GM23338 (cell line): ENCODE measurements at regions not wholly inside any gene's neighbourhood (a gene's known extent, or its start where the extent isn't known, plus 50 kb on each side); places are given as distances from the start of the nearest gene placed in this dataset.

Source experiments
- ATAC-seq: fragments of 200-7000 bp; cut with Tn5 transposase; 3 replicates; pipeline ENCODE4 v1.9.1; 2020
- DNase-seq: peaks from one replicate; pipeline ENCODE4 v3.0.0-alpha.2; 2015; ENCODE audit warnings: low spot score
- H2AFZ ChIP-seq: fragments of 200-600 bp; sonication (generic); 2 replicates; pipeline ENCODE4 v1.8.0; 2016; ENCODE audit warnings: antibody characterized with exemption, mild to moderate bottlenecking, moderate library complexity
- H3F3A ChIP-seq: fragments of 200-600 bp; sonication (generic); replicated peaks from 2 replicates; pipeline ENCODE4 v1.8.0; 2017; ENCODE audit warnings: antibody characterized with exemption, mixed run types, low read depth
- H3K27ac ChIP-seq: fragments of 200-600 bp; sonication (generic); 2 replicates; pipeline ENCODE4 v1.6.1; 2016; ENCODE audit warnings: low read depth
- H3K27me3 ChIP-seq: fragments of 200-600 bp; sonication (generic); 2 replicates; pipeline ENCODE4 v1.8.0; 2016; ENCODE audit warnings: mild to moderate bottlenecking, mixed run types, moderate library complexity; ENCODE audit not compliant: insufficient read depth
- H3K36me3 ChIP-seq: fragments of 200-600 bp; sonication (generic); 2 replicates; pipeline ENCODE4 v1.8.0; 2016; ENCODE audit warnings: mild to moderate bottlenecking; ENCODE audit not compliant: insufficient read depth
- H3K4me1 ChIP-seq: fragments of 200-600 bp; sonication (generic); 2 replicates; pipeline ENCODE4 v1.8.0; 2016; ENCODE audit warnings: mild to moderate bottlenecking, moderate library complexity; ENCODE audit not compliant: insufficient read depth
- H3K4me2 ChIP-seq: fragments of 200-600 bp; sonication (generic); 2 replicates; pipeline ENCODE4 v1.7.1; 2017; ENCODE audit warnings: mixed run types
- H3K4me3 ChIP-seq: fragments of 200-600 bp; sonication (generic); 2 replicates; pipeline ENCODE4 v1.6.1; 2016; ENCODE audit warnings: mixed run types
- H3K79me2 ChIP-seq: fragments of 200-600 bp; sonication (generic); replicated peaks from 2 replicates; pipeline ENCODE4 v1.8.0; 2017; ENCODE audit warnings: mild to moderate bottlenecking; ENCODE audit not compliant: insufficient read depth
- H3K9me2 ChIP-seq: fragments of 200-600 bp; sonication (generic); 2 replicates; pipeline ENCODE4 v1.8.0; 2017; ENCODE audit not compliant: insufficient read depth
- H4K20me1 ChIP-seq: fragments of 200-600 bp; sonication (generic); replicated peaks from 2 replicates; pipeline ENCODE4 v1.8.0; 2017; ENCODE audit warnings: mild to moderate bottlenecking; ENCODE audit not compliant: insufficient read depth
- H3K27ac Mint-ChIP-seq: 2 replicates; pipeline ENCODE4 v1.8.0; 2020; ENCODE audit warnings: inconsistent platforms, mild to moderate bottlenecking, moderate library complexity, mixed read lengths
- H3K27me3 Mint-ChIP-seq: 3 replicates; pipeline ENCODE4 v1.8.0; 2022; ENCODE audit warnings: low read depth, mild to moderate bottlenecking, moderate library complexity, mixed read lengths, inconsistent platforms; ENCODE audit not compliant: insufficient read depth, poor library complexity
- H3K36me3 Mint-ChIP-seq: 3 replicates; pipeline ENCODE4 v1.8.0; 2021; ENCODE audit warnings: low read depth, mild to moderate bottlenecking, inconsistent platforms, moderate library complexity, mixed read lengths
- H3K4me1 Mint-ChIP-seq: 3 replicates; pipeline ENCODE4 v1.8.0; 2020; ENCODE audit warnings: mild to moderate bottlenecking, inconsistent platforms, mixed read lengths
- H3K4me3 Mint-ChIP-seq: 3 replicates; pipeline ENCODE4 v1.8.0; 2021; ENCODE audit warnings: moderate library complexity, mild to moderate bottlenecking, inconsistent platforms, mixed read lengths
- H3K9me3 Mint-ChIP-seq: 3 replicates; pipeline ENCODE4 v1.8.0; 2020; ENCODE audit warnings: moderate library complexity, mild to moderate bottlenecking, inconsistent platforms, mixed read lengths
- CREB1 ChIP-seq: fragments of 250-450 bp; sonication (Bioruptor Pico); IDR thresholded peaks from 2 replicates; pipeline ENCODE4 v1.5.0; 2020; ENCODE audit warnings: low read depth, mild to moderate bottlenecking, moderate library complexity
- CTCF ChIP-seq, 2 experiments: fragments of 200-600 bp in 1 of 2; sonication (generic) in 1 of 2; conservative IDR thresholded peaks; 2 replicates each; pipeline versions ENCODE4 v1.5.1 to v1.6.1; 2016 to 2017; ENCODE audit warnings: antibody characterized with exemption in 2 of 2, low read depth in 2 of 2, mild to moderate bottlenecking in 2 of 2, moderate library complexity in 1 of 2
- ETS1 ChIP-seq: IDR thresholded peaks from 2 replicates; pipeline ENCODE4 v1.6.1; 2016; ENCODE audit warnings: antibody characterized with exemption
- EZH2 ChIP-seq: fragments of 200-600 bp; sonication (generic); IDR thresholded peaks from one replicate; pipeline ENCODE4 v1.8.0; 2017; ENCODE audit warnings: antibody characterized with exemption, mild to moderate bottlenecking, low read depth; ENCODE audit not compliant: unreplicated experiment
- EZH2phosphoT487 ChIP-seq: fragments of 200-600 bp; sonication (generic); IDR thresholded peaks from one replicate; pipeline ENCODE4 v1.8.1; 2018; ENCODE audit warnings: antibody characterized with exemption; ENCODE audit not compliant: unreplicated experiment
- JUNB ChIP-seq: IDR thresholded peaks from one replicate; pipeline ENCODE4 v1.6.1; 2016; ENCODE audit warnings: antibody characterized with exemption; ENCODE audit not compliant: unreplicated experiment
- POLR2AphosphoS5 ChIP-seq: IDR thresholded peaks from 2 replicates; pipeline ENCODE4 v1.6.1; 2016; ENCODE audit warnings: antibody characterized with exemption, low read depth
- ZNF114 ChIP-seq: fragments of 250-450 bp; sonication (Bioruptor Pico); IDR thresholded peaks from 2 replicates; pipeline ENCODE4 v1.5.0; 2020; ENCODE audit warnings: mild to moderate bottlenecking, moderate library complexity
- TF ChIP-seq, protein P1 (sequence below): fragments of 250-450 bp; sonication (Bioruptor Pico); IDR thresholded peaks from 2 replicates; pipeline ENCODE4 v1.5.0; 2020; ENCODE audit warnings: mild to moderate bottlenecking, moderate library complexity
- TF ChIP-seq, protein P2 (sequence below): IDR thresholded peaks from one replicate; pipeline ENCODE4 v1.6.1; 2018; ENCODE audit warnings: antibody characterized with exemption; ENCODE audit not compliant: unreplicated experiment

GRCh38 chr5:125130591-125130990 lies 384.2 kb upstream of the ZNF608 start:
- Histone ChIP-seq H3F3A (no peaks in the 10 kb centered on the region), H3K79me2 (no peaks in the 10 kb centered on the region), H3K9me2 (no peaks in the 10 kb centered on the region), H4K20me1 (no peaks in the 10 kb centered on the region), H3K27me3 (no peaks in the 10 kb centered on the region), H3K4me1 (peaks cover 10% of the 10 kb centered on the region), H3K4me2 (no peak overlapping the region), H3K36me3 (no peaks in the 10 kb centered on the region), H3K27ac (no peak overlapping the region), H2AFZ (no peak overlapping the region), H3K4me3 (no peak overlapping the region)
- H3K36me3 Mint-ChIP-seq: no peaks in the 10 kb centered on the region
- H3K9me3 Mint-ChIP-seq: no peaks in the 10 kb centered on the region
- no peak overlapping the region for H3K27ac Mint-ChIP-seq
- peaks cover 10% of the 10 kb centered on the region for H3K4me1 Mint-ChIP-seq
- DNase-seq (no peak), ATAC-seq (no peak)
- TF ChIP-seq POLR2AphosphoS5 (no peak), EZH2phosphoT487 (no peak), ETS1 (no peak), EZH2 (no peak), JUNB (no peak), CREB1 (CRISPR knock-in tag) (no peak), CTCF (conservative IDR thresholded peaks at IDR 0.05; ENCODE audit: low read depth in 2 of 2) (no peak), ZNF114 (CRISPR knock-in tag) (no peak)
- TF ChIP-seq, protein P1, sequence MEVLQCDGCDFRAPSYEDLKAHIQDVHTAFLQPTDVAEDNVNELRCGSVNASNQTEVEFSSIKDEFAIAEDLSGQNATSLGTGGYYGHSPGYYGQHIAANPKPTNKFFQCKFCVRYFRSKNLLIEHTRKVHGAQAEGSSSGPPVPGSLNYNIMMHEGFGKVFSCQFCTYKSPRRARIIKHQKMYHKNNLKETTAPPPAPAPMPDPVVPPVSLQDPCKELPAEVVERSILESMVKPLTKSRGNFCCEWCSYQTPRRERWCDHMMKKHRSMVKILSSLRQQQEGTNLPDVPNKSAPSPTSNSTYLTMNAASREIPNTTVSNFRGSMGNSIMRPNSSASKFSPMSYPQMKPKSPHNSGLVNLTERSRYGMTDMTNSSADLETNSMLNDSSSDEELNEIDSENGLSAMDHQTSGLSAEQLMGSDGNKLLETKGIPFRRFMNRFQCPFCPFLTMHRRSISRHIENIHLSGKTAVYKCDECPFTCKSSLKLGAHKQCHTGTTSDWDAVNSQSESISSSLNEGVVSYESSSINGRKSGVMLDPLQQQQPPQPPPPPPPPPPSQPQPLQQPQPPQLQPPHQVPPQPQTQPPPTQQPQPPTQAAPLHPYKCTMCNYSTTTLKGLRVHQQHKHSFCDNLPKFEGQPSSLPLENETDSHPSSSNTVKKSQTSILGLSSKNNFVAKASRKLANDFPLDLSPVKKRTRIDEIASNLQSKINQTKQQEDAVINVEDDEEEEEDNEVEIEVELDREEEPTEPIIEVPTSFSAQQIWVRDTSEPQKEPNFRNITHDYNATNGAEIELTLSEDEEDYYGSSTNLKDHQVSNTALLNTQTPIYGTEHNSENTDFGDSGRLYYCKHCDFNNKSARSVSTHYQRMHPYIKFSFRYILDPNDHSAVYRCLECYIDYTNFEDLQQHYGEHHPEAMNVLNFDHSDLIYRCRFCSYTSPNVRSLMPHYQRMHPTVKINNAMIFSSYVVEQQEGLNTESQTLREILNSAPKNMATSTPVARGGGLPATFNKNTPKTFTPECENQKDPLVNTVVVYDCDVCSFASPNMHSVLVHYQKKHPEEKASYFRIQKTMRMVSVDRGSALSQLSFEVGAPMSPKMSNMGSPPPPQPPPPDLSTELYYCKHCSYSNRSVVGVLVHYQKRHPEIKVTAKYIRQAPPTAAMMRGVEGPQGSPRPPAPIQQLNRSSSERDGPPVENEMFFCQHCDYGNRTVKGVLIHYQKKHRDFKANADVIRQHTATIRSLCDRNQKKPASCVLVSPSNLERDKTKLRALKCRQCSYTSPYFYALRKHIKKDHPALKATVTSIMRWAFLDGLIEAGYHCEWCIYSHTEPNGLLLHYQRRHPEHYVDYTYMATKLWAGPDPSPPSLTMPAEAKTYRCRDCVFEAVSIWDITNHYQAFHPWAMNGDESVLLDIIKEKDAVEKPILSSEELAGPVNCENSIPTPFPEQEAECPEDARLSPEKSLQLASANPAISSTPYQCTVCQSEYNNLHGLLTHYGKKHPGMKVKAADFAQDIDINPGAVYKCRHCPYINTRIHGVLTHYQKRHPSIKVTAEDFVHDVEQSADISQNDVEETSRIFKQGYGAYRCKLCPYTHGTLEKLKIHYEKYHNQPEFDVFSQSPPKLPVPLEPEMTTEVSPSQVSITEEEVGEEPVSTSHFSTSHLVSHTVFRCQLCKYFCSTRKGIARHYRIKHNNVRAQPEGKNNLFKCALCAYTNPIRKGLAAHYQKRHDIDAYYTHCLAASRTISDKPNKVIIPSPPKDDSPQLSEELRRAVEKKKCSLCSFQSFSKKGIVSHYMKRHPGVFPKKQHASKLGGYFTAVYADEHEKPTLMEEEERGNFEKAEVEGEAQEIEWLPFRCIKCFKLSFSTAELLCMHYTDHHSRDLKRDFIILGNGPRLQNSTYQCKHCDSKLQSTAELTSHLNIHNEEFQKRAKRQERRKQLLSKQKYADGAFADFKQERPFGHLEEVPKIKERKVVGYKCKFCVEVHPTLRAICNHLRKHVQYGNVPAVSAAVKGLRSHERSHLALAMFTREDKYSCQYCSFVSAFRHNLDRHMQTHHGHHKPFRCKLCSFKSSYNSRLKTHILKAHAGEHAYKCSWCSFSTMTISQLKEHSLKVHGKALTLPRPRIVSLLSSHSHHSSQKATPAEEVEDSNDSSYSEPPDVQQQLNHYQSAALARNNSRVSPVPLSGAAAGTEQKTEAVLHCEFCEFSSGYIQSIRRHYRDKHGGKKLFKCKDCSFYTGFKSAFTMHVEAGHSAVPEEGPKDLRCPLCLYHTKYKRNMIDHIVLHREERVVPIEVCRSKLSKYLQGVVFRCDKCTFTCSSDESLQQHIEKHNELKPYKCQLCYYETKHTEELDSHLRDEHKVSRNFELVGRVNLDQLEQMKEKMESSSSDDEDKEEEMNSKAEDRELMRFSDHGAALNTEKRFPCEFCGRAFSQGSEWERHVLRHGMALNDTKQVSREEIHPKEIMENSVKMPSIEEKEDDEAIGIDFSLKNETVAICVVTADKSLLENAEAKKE (CRISPR knock-in tag): no peak
- TF ChIP-seq, protein P2, sequence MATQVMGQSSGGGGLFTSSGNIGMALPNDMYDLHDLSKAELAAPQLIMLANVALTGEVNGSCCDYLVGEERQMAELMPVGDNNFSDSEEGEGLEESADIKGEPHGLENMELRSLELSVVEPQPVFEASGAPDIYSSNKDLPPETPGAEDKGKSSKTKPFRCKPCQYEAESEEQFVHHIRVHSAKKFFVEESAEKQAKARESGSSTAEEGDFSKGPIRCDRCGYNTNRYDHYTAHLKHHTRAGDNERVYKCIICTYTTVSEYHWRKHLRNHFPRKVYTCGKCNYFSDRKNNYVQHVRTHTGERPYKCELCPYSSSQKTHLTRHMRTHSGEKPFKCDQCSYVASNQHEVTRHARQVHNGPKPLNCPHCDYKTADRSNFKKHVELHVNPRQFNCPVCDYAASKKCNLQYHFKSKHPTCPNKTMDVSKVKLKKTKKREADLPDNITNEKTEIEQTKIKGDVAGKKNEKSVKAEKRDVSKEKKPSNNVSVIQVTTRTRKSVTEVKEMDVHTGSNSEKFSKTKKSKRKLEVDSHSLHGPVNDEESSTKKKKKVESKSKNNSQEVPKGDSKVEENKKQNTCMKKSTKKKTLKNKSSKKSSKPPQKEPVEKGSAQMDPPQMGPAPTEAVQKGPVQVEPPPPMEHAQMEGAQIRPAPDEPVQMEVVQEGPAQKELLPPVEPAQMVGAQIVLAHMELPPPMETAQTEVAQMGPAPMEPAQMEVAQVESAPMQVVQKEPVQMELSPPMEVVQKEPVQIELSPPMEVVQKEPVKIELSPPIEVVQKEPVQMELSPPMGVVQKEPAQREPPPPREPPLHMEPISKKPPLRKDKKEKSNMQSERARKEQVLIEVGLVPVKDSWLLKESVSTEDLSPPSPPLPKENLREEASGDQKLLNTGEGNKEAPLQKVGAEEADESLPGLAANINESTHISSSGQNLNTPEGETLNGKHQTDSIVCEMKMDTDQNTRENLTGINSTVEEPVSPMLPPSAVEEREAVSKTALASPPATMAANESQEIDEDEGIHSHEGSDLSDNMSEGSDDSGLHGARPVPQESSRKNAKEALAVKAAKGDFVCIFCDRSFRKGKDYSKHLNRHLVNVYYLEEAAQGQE: no peak
- no peak overlapping the region for H3K4me3 Mint-ChIP-seq
- no peaks in the 10 kb centered on the region for H3K27me3 Mint-ChIP-seq
